ENCODE measurements at regions not wholly inside any gene's neighbourhood (a gene's known extent, or its start where the extent isn't known, plus 50 kb on each side); places are given as distances from the start of the nearest gene placed in this dataset.

GRCh38 chr10:117782276-117782675 lies 239.7 kb downstream of the EMX2 start:
- no peak overlapping the region for H3K9ac ChIP-seq
- no peak overlapping the region for H3K4me3 ChIP-seq (ENCODE audit: low read depth in 2 of 2, low read length in 1 of 2)
- no peaks in the 10 kb centered on the region for H3K9me2 ChIP-seq
- TF ChIP-seq FOXM1 (IDR thresholded peaks at IDR 0.05; ENCODE audit: low read depth) (no peak), MEF2A (IDR thresholded peaks at IDR 0.05; ENCODE audit: borderline replicate concordance, low read depth) (no peak), RFX5 (IDR thresholded peaks at IDR 0.05; ENCODE audit: low read length) (no peak), EP300 (IDR thresholded peaks at IDR 0.05; ENCODE audit: borderline replicate concordance in 1 of 2, low read depth in 1 of 2, low read length in 1 of 2) (no peak), RCOR1 (IDR thresholded peaks at IDR 0.05; ENCODE audit: low read length) (no peak), CHD2 (IDR thresholded peaks at IDR 0.05; ENCODE audit: low read length, partially characterized antibody) (no peak), MXI1 (IDR thresholded peaks at IDR 0.05; ENCODE audit: low read depth, low read length) (no peak), NFIC (IDR thresholded peaks at IDR 0.05; ENCODE audit: borderline replicate concordance) (no peak), GABPA (IDR thresholded peaks at IDR 0.05; ENCODE audit: low read depth) (no peak), YY1 (IDR thresholded peaks at IDR 0.05; ENCODE audit: low read depth) (no peak), POLR2AphosphoS5 (IDR thresholded peaks at IDR 0.05; ENCODE audit: low read depth, low read length) (no peak), EZH2phosphoT487 (IDR thresholded peaks at IDR 0.05; ENCODE audit: borderline replicate concordance, low read depth) (no peak), REST (IDR thresholded peaks at IDR 0.05; ENCODE audit: low read depth, low read length) (no peak), SMC3 (IDR thresholded peaks at IDR 0.05; ENCODE audit: low read depth, low read length) (no peak), TCF12 (IDR thresholded peaks at IDR 0.05) (no peak), GATA2 (CRISPR knock-in tag; IDR thresholded peaks at IDR 0.05) (no peak), USF2 (IDR thresholded peaks at IDR 0.05; ENCODE audit: borderline replicate concordance, low read depth, low read length) (no peak), SIN3A (IDR thresholded peaks at IDR 0.05; ENCODE audit: borderline replicate concordance, low read depth, low read length) (no peak), ZBTB33 (IDR thresholded peaks at IDR 0.05; ENCODE audit: borderline replicate concordance, low read depth) (no peak)
- DNase-seq = no peak
- no peak overlapping the region for H3K27ac ChIP-seq (ENCODE audit: low read depth in 2 of 2, low read length in 1 of 2)
- no peaks in the 10 kb centered on the region for H3K9me3 ChIP-seq
- H3K36me3 ChIP-seq (replicated peaks in 1 of 2; ENCODE audit: control insufficient read depth in 1 of 2, insufficient read depth in 2 of 2, low read length in 1 of 2) = no peaks in the 10 kb centered on the region
- no peak overlapping the region for H2AFZ ChIP-seq (ENCODE audit: low read depth)
- ChIA-PET CTCF (no interaction called here), POLR2A (no interaction called here)
- H3K4me2 ChIP-seq = no peak overlapping the region
- no peaks in the 10 kb centered on the region for H3F3A ChIP-seq (replicated peaks; ENCODE audit: insufficient read depth)
- 29% methylated on average over 5 of the region's 5 CpGs for WGBS (ENCODE audit: low lambda C conversion rate)
- H3K4me1 ChIP-seq (ENCODE audit: control insufficient read depth in 1 of 2, insufficient read depth in 2 of 2, low read depth in 1 of 2, low read length in 1 of 2) = no peaks in the 10 kb centered on the region
- H4K20me1 ChIP-seq (ENCODE audit: insufficient read depth) = no peaks in the 10 kb centered on the region
- no peaks in the 10 kb centered on the region for H3K79me2 ChIP-seq (ENCODE audit: insufficient read depth)
- H3K27me3 ChIP-seq (ENCODE audit: insufficient read depth) = no peaks in the 10 kb centered on the region

Measured in SK-N-SH (cell line).